GM12878 (cell line): ENCODE measurements at regions not wholly inside any gene's neighbourhood (a gene's known extent, or its start where the extent isn't known, plus 50 kb on each side); places are given as distances from the start of the nearest gene placed in this dataset.

Experiments
- ATAC-seq: fragments of 200-7000 bp; cut with Tn5 transposase; 3 replicates; pipeline ENCODE4 v1.9.1; 2020; ENCODE audit warnings: mild to moderate bottlenecking, moderate library complexity
- BruUV-seq: library from RNA; stranded (reverse); fragments of 400-500 nt; replicated peaks from 2 replicates; lab custom pipeline; 2021; lab: Mats Ljungman, UMichigan
- CTCF ChIA-PET: fragments of 300-600 bp; sonication (Branson Sonifier 250); formaldehyde crosslinking; extraction: SDS; loops from one replicate; lab custom pipeline; 2021; ENCODE audit warnings: inconsistent platforms; lab: Yijun Ruan, JAX
- POLR2A ChIA-PET: fragments of 350-600 bp; formaldehyde crosslinking; extraction: SDS; loops from one replicate; lab custom pipeline; 2021; ENCODE audit warnings: inconsistent platforms; lab: Charles Lee
- RAD21 ChIA-PET: fragments of 300-600 bp; sonication (Branson Sonifier 250); formaldehyde crosslinking; loops from one replicate; lab custom pipeline; 2023; ENCODE audit warnings: antibody characterized with exemption; ENCODE audit not compliant: unreplicated experiment; lab: Charles Lee
- SMC1A ChIA-PET: fragments of 300-600 bp; sonication (Branson Sonifier 250); formaldehyde crosslinking; loops from one replicate; lab custom pipeline; 2023; ENCODE audit not compliant: unreplicated experiment, uncharacterized antibody; lab: Charles Lee
- DNase-seq: peaks from one replicate; pipeline ENCODE4 v3.0.0-alpha.2; 2011; ENCODE audit warnings: low read depth, low spot score
- FAIRE-seq: peaks from 3 replicates; lab custom pipeline; 2011; peaks lifted over from hg19 to GRCh38; lab: Jason Lieb, UNC
- H2AFZ ChIP-seq: 2 replicates; pipeline ENCODE4 v1.6.0; 2011; ENCODE audit warnings: low read depth, low read length, control low read depth; ENCODE audit not compliant: control insufficient read depth
- H3K27ac ChIP-seq: 2 replicates; pipeline ENCODE4 v1.5.1; 2011; ENCODE audit warnings: control low read depth; ENCODE audit not compliant: control insufficient read depth, insufficient read depth
- H3K27me3 ChIP-seq, 2 experiments: replicated peaks in 1 of 2; 2 replicates each; pipeline versions ENCODE4 v1.6.0 to v1.6.1; 2011; ENCODE audit warnings: low read length in 1 of 2; ENCODE audit not compliant: control insufficient read depth in 2 of 2, insufficient read depth in 2 of 2
- H3K36me3 ChIP-seq, 2 experiments: 2 replicates each; pipeline ENCODE4 v1.5.1; 2011; ENCODE audit warnings: low read length in 1 of 2; ENCODE audit not compliant: control insufficient read depth in 2 of 2, insufficient read depth in 2 of 2
- H3K4me1 ChIP-seq: 2 replicates; pipeline ENCODE4 v1.6.1; 2011; ENCODE audit warnings: mild to moderate bottlenecking, low read length, moderate library complexity, mixed read lengths; ENCODE audit not compliant: control insufficient read depth, insufficient read depth
- H3K4me2 ChIP-seq: 2 replicates; pipeline ENCODE4 v1.6.0; 2011; ENCODE audit warnings: control low read depth; ENCODE audit not compliant: control insufficient read depth, insufficient read depth
- H3K4me3 ChIP-seq: fragments of 200-600 bp; sonication (generic); 2 replicates; pipeline ENCODE4 v1.5.1; 2016
- H3K79me2 ChIP-seq: 2 replicates; pipeline ENCODE4 v1.6.0; 2011; ENCODE audit warnings: low read length; ENCODE audit not compliant: control insufficient read depth, insufficient read depth
- H3K9ac ChIP-seq: 2 replicates; pipeline ENCODE4 v1.8.0; 2011; ENCODE audit warnings: low read length, control low read depth, mixed read lengths; ENCODE audit not compliant: control insufficient read depth, insufficient read depth
- H3K9me3 ChIP-seq: replicated peaks from 3 replicates; pipeline ENCODE4 v1.5.1; 2011; ENCODE audit warnings: mild to moderate bottlenecking, low read length; ENCODE audit not compliant: control insufficient read depth, insufficient read depth
- H4K20me1 ChIP-seq: 2 replicates; pipeline ENCODE4 v1.6.0; 2011; ENCODE audit not compliant: control insufficient read depth, insufficient read depth
- CREB1 ChIP-seq: IDR thresholded peaks from 2 replicates; pipeline ENCODE4 v1.6.1; 2012; ENCODE audit warnings: low read depth, mild to moderate bottlenecking, inconsistent platforms
- CREM ChIP-seq: IDR thresholded peaks from 2 replicates; pipeline ENCODE4 v1.6.1; 2014; ENCODE audit warnings: antibody characterized with exemption, low read depth
- EP300 ChIP-seq, 2 experiments: fragments of 150-350 bp in 1 of 2; IDR thresholded peaks; 2 replicates each; pipeline ENCODE4 v1.6.1; 2011 to 2012; ENCODE audit warnings: low read depth in 2 of 2, low read length in 2 of 2, borderline replicate concordance in 1 of 2, improper control_type of control experiment in 1 of 2, inconsistent platforms in 1 of 2; ENCODE audit not compliant: control insufficient read depth in 1 of 2
- ESRRA ChIP-seq: IDR thresholded peaks from 2 replicates; pipeline ENCODE4 v1.6.1; 2012; ENCODE audit warnings: mild to moderate bottlenecking, low read length, improper control_type of control experiment
- MEF2B ChIP-seq: fragments of 450-650 bp; IDR thresholded peaks from 2 replicates; pipeline ENCODE4 v1.6.1; 2018; ENCODE audit warnings: mild to moderate bottlenecking, moderate library complexity; ENCODE audit not compliant: partially characterized antibody, poor library complexity, severe bottlenecking
- NFYB ChIP-seq: IDR thresholded peaks from 2 replicates; pipeline ENCODE4 v1.6.1; 2011; ENCODE audit warnings: low read depth, mild to moderate bottlenecking, low read length, improper control_type of control experiment, moderate library complexity; ENCODE audit not compliant: insufficient read depth
- NR2C2 ChIP-seq: IDR thresholded peaks from 2 replicates; pipeline ENCODE4 v1.6.1; 2011; ENCODE audit warnings: borderline replicate concordance, low read depth; ENCODE audit not compliant: control insufficient read depth, insufficient read length
- WGBS: methylation state at CpG from one replicate; pipeline ENCODE4 v1.1.6; 2016; ENCODE audit warnings: low lambda C conversion rate; ENCODE audit not compliant: insufficient replicate concordance, insufficient coverage; ENCODE audit errors: missing lambda C conversion rate; 5-methylcytosine and 5-hydroxymethylcytosine counted together
- in situ Hi-C: fragments of 300-500 bp; cut with MboI; formaldehyde crosslinking; loops from 9 replicates; pipeline ENCODE4 v1.14.3; 2018; ENCODE audit warnings: mixed read lengths
- intact Hi-C: fragments of 100-400 bp; cut with micrococcal nuclease; formaldehyde crosslinking; loops from one replicate; pipeline ENCODE4 v1.14.2; 2022; ENCODE audit not compliant: unreplicated experiment
- TF ChIP-seq, protein P1 (sequence below): fragments of 450-650 bp; IDR thresholded peaks from 2 replicates; pipeline ENCODE4 v1.6.1; 2016; ENCODE audit warnings: mild to moderate bottlenecking
- TF ChIP-seq, protein P2 (sequence below): fragments of 150-350 bp; IDR thresholded peaks from 2 replicates; pipeline ENCODE4 v1.6.1; 2014; ENCODE audit warnings: mild to moderate bottlenecking, low read depth, low read length

DNA sequence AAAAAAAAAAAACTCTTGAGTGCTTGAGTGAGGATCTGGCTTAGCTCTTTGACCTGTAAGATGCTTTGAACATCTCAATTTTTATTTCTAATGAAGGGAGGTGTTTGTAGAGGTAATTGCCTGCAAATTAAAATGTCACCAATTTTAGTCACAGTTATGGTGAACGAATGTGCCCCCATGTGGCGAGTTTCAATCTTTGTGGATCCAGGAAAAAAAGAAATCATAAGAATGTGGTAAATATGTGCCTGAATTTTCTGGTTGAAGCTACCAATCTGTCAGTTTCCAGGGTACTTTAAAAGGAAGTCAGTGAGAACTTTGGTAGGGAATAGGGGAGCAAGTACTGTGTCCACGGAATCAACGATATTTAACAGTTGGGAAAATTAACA, 1772.4 kb upstream of the CDH9 start:
- no TSS peak for BruUV-seq
- ChIA-PET CTCF (interaction anchor here (0.7 to 2.7 kb wide), 4 partner anchors 20 to 466 kb away, joined by 3 to 15 read pairs (median 5); no protein-coding TSS in a partner anchor), POLR2A (no interaction called here), RAD21 (interaction anchor here (0.7 kb wide), 1 partner anchor 336 kb away, joined by 3 read pairs; no protein-coding TSS in a partner anchor), SMC1A (interaction anchor here (2.1 to 2.2 kb wide), 2 partner anchors 337 to 466 kb away, joined by 5 to 8 read pairs; no protein-coding TSS in a partner anchor)
- Histone ChIP-seq H3K36me3 (no peaks in the 10 kb centered on the region), H2AFZ (no peak overlapping the region), H3K27me3 (no peaks in the 10 kb centered on the region), H3K4me3 (no peak overlapping the region), H3K9ac (no peak overlapping the region), H3K4me2 (no peak overlapping the region), H3K27ac (no peak overlapping the region), H3K4me1 (no peaks in the 10 kb centered on the region), H4K20me1 (no peaks in the 10 kb centered on the region), H3K79me2 (no peaks in the 10 kb centered on the region), H3K9me3 (no peaks in the 10 kb centered on the region)
- WGBS: 11% methylated on average over 4 of the region's 4 CpGs
- TF ChIP-seq, protein P1, sequence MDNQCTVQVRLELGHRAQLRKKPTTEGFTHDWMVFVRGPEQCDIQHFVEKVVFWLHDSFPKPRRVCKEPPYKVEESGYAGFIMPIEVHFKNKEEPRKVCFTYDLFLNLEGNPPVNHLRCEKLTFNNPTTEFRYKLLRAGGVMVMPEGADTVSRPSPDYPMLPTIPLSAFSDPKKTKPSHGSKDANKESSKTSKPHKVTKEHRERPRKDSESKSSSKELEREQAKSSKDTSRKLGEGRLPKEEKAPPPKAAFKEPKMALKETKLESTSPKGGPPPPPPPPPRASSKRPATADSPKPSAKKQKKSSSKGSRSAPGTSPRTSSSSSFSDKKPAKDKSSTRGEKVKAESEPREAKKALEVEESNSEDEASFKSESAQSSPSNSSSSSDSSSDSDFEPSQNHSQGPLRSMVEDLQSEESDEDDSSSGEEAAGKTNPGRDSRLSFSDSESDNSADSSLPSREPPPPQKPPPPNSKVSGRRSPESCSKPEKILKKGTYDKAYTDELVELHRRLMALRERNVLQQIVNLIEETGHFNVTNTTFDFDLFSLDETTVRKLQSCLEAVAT: no peak
- TF ChIP-seq ESRRA: no peak
- in situ Hi-C loops (no loop called here), intact Hi-C loops (no loop called here)
- ATAC-seq (no peak), FAIRE-seq (no peak), DNase-seq (no peak)

DNA sequence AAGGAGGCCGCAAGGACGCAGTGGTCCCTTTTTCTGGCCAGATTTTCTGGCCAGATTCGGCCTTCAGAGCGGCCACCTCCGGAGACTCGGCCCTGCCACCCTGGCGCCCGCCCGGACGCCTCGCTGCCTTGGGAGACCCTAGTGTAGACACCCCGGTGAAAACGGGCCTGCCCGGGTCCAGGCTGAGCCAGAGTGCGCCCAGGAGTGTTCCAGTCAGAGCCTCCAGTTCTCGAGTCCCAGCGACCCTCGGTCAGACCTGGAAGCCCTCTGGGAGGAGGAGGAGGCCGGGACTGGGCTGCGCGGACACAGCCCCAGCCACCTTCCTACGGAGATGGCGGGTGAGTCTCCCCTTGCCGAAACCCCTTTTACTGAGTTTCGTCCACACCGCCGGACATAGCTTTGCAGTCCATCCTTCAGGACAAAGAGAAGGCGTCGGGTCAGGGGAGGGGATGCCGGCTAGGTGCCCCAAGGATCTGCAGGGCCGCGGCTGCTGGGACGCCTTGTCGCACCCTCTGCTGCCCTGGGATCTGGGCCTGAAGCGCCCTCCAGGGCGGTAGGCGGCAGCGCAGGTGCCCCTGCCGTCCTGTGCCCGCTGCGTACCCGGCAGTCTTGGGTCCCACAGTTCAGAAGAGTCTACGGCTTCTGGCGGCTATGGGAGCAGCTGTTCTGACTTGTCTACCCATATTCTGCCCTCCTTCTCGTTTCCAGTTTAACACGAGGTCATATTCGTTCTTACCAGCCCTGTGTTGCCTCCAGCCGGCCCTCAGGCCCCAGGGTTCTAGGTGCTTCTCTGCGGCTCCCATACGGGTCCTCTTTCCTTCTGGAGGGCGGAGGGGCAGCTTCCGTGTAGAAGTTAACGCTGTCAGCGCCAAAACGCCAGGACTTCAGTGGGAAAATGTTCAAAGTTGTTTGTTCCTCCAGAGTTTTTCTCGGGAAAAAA, 1771.7 kb upstream of the CDH9 start:
- ATAC-seq: no peak
- in situ Hi-C loops: no loop called here
- FAIRE-seq: no peak
- RAD21 ChIA-PET: interaction anchor here (0.7 kb wide), 1 partner anchor 336 kb away, joined by 3 read pairs; no protein-coding TSS in a partner anchor
- CTCF ChIA-PET: interaction anchor here (0.7 to 2.7 kb wide), 3 partner anchors 336 to 465 kb away, joined by 3 to 15 read pairs (median 7); no protein-coding TSS in a partner anchor
- Histone ChIP-seq H3K9me3 (no peaks in the 10 kb centered on the region), H4K20me1 (no peaks in the 10 kb centered on the region), H3K4me2 (no peak overlapping the region), H3K4me1 (no peaks in the 10 kb centered on the region), H2AFZ (no peak overlapping the region), H3K36me3 (no peaks in the 10 kb centered on the region), H3K27ac (no peak overlapping the region), H3K27me3 (no peaks in the 10 kb centered on the region), H3K9ac (no peak overlapping the region), H3K4me3 (no peak overlapping the region), H3K79me2 (no peaks in the 10 kb centered on the region)
- intact Hi-C loops: no loop called here
- SMC1A ChIA-PET: interaction anchor here (2.1 to 2.2 kb wide), 2 partner anchors 336 to 465 kb away, joined by 5 to 8 read pairs; no protein-coding TSS in a partner anchor
- no peak for DNase-seq
- 56% methylated on average over 45 of the region's 56 CpGs for WGBS
- BruUV-seq: no TSS peak
- POLR2A ChIA-PET: no interaction called here
- TF ChIP-seq EP300 (IDR thresholded peaks at IDR 0.05; ENCODE audit: borderline replicate concordance in 1 of 2, control insufficient read depth in 1 of 2, low read depth in 2 of 2, low read length in 2 of 2) (no peak), NR2C2 (no peak), NFYB (no peak), CREM (no peak), MEF2B (no peak), CREB1 (no peak)
- TF ChIP-seq, protein P2, sequence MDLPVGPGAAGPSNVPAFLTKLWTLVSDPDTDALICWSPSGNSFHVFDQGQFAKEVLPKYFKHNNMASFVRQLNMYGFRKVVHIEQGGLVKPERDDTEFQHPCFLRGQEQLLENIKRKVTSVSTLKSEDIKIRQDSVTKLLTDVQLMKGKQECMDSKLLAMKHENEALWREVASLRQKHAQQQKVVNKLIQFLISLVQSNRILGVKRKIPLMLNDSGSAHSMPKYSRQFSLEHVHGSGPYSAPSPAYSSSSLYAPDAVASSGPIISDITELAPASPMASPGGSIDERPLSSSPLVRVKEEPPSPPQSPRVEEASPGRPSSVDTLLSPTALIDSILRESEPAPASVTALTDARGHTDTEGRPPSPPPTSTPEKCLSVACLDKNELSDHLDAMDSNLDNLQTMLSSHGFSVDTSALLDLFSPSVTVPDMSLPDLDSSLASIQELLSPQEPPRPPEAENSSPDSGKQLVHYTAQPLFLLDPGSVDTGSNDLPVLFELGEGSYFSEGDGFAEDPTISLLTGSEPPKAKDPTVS: no peak
